ENCODE measurements at regions not wholly inside any gene's neighbourhood (a gene's known extent, or its start where the extent isn't known, plus 50 kb on each side); places are given as distances from the start of the nearest gene placed in this dataset.

- no peak for DNase-seq (ENCODE audit: low read depth)
Observed at GRCh38 chrX:13102636-13103035, 58.2 kb upstream of the FAM9C start.

GRCh38 chrX:13101441-13102139 lies 57.2 kb upstream of the FAM9C start:
- DNase-seq (ENCODE audit: low read depth), result peak; percentile 70

GRCh38 chrX:13099121-13099520 lies 54.7 kb upstream of the FAM9C start:
- DNase-seq (ENCODE audit: low read depth), result no peak

- DNase-seq (ENCODE audit: low read depth), result no peak
Observed at GRCh38 chrX:13096728-13097127, 52.3 kb upstream of the FAM9C start.

GRCh38 chrX:13094828-13095341 lies 50.5 kb upstream of the FAM9C start:
- no peak for DNase-seq (ENCODE audit: low read depth)

GRCh38 chrX:13094374-13094773 lies 50.0 kb upstream of the FAM9C start:
- DNase-seq (ENCODE audit: low read depth), result no peak
